ENCODE measurements at regions not wholly inside any gene's neighbourhood (a gene's known extent, or its start where the extent isn't known, plus 50 kb on each side); places are given as distances from the start of the nearest gene placed in this dataset.

DNA sequence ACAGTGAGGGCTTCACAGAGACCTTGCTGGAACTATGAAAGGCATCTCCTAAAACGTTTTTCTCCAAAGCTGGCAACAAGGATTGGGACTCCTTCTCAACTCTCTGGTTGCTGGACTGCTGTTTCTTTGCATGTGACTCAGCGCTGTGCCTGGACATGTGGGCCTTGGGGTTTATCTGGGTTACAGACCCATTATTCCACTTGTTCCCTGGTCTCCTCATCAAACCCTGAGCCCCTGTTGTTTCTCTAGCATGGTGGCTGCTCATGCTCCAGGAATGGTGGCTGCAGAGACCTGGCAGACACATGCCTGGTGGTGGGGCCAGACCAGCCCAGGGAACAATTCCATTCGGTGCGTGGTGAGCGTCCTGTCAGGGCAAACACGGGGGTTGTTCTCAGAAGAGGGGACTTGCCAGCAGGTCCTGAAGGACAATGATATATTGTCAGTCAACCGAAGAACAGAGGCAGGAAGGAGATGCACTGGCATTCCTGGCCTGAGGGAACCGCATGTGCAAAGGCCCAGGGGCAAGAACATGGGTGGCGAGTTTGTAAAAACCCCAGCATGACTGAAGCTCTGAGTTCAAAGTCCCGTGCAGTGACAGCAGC, 320.1 kb upstream of the RTL1 start:
- H2AFZ ChIP-seq (ENCODE audit: low read depth, low read length), result no peak overlapping the region
- H3K4me3 ChIP-seq (ENCODE audit: low read length), result no peak overlapping the region
- H3K79me2 ChIP-seq (ENCODE audit: low read length), result no peaks in the 10 kb centered on the region
- TF ChIP-seq, protein P1, sequence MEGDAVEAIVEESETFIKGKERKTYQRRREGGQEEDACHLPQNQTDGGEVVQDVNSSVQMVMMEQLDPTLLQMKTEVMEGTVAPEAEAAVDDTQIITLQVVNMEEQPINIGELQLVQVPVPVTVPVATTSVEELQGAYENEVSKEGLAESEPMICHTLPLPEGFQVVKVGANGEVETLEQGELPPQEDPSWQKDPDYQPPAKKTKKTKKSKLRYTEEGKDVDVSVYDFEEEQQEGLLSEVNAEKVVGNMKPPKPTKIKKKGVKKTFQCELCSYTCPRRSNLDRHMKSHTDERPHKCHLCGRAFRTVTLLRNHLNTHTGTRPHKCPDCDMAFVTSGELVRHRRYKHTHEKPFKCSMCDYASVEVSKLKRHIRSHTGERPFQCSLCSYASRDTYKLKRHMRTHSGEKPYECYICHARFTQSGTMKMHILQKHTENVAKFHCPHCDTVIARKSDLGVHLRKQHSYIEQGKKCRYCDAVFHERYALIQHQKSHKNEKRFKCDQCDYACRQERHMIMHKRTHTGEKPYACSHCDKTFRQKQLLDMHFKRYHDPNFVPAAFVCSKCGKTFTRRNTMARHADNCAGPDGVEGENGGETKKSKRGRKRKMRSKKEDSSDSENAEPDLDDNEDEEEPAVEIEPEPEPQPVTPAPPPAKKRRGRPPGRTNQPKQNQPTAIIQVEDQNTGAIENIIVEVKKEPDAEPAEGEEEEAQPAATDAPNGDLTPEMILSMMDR (IDR thresholded peaks at IDR 0.05; ENCODE audit: low read depth, low read length), result no peak
- no peak for TF ChIP-seq EZH2phosphoT487 (IDR thresholded peaks at IDR 0.05; ENCODE audit: low read depth)
- H4K20me1 ChIP-seq (ENCODE audit: insufficient read depth, low read length), result no peaks in the 10 kb centered on the region
- H3K9me3 ChIP-seq (ENCODE audit: insufficient read depth, low read length), result no peaks in the 10 kb centered on the region
- H3K9ac ChIP-seq (ENCODE audit: low read length), result no peak overlapping the region
- no peak overlapping the region for H3K4me2 ChIP-seq (ENCODE audit: low read length)
- H3K27ac ChIP-seq (ENCODE audit: low read length), result no peak overlapping the region
- H3K36me3 ChIP-seq (replicated peaks; ENCODE audit: low read depth, low read length), result no peaks in the 10 kb centered on the region
- H3K4me1 ChIP-seq (ENCODE audit: low read length), result no peaks in the 10 kb centered on the region
- H3K27me3 ChIP-seq (ENCODE audit: low read depth, low read length), result no peaks in the 10 kb centered on the region

DNA sequence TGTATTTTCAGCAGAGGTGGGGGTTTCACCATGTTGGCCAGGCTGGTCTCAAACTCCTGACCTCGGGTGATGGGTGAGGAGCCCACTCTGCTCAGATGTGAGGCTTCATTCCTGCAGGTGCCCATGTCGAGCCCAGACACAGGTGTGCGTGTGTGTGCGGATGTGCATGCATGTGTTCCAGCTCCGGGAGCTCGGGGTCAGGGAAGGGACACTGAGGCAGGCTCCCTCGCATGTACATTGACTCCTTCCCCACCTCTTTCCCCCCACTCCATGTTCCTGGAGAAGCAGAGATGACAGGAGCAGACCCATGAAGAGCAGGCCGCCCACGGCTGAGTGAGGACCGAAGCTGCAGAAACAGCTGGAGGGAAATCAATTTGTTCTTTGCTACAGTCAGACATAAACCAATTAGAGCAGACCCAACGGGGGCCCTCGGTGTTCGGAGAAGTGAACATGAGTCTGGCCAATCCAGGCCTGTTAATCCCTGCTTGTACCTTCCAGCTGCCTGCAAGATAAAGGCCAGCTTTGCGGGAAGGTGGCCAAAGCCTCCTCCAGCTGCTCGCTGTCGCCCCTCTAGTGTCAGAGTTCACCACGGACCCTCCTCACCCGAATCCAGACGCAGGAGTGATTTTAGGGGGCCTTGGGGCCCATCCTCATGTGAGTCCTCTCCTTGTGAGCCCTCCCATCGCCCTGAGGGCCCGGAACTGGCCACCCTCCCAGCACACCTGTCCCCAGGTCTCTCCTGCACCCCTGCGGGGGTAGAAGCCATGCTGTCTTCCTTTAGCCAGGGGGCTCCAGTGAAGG, 321.0 kb upstream of the RTL1 start:
- H3K4me2 ChIP-seq (ENCODE audit: low read length), result no peak overlapping the region
- no peaks in the 10 kb centered on the region for H3K4me1 ChIP-seq (ENCODE audit: low read length)
- H3K4me3 ChIP-seq (ENCODE audit: low read length), result no peak overlapping the region
- no peak overlapping the region for H3K27ac ChIP-seq (ENCODE audit: low read length)
- H3K79me2 ChIP-seq (ENCODE audit: low read length), result no peaks in the 10 kb centered on the region
- no peaks in the 10 kb centered on the region for H4K20me1 ChIP-seq (ENCODE audit: insufficient read depth, low read length)
- H2AFZ ChIP-seq (ENCODE audit: low read depth, low read length), result no peak overlapping the region
- TF ChIP-seq, protein P1 (IDR thresholded peaks at IDR 0.05; ENCODE audit: low read depth, low read length), result no peak
- no peak for TF ChIP-seq EZH2phosphoT487 (IDR thresholded peaks at IDR 0.05; ENCODE audit: low read depth)
- no peaks in the 10 kb centered on the region for H3K27me3 ChIP-seq (ENCODE audit: low read depth, low read length)
- H3K36me3 ChIP-seq (replicated peaks; ENCODE audit: low read depth, low read length), result no peaks in the 10 kb centered on the region
- no peak overlapping the region for H3K9ac ChIP-seq (ENCODE audit: low read length)
- H3K9me3 ChIP-seq (ENCODE audit: insufficient read depth, low read length), result no peaks in the 10 kb centered on the region

- TF ChIP-seq, protein P1 (IDR thresholded peaks at IDR 0.05; ENCODE audit: low read depth, low read length), result no peak
- no peak for TF ChIP-seq EZH2phosphoT487 (IDR thresholded peaks at IDR 0.05; ENCODE audit: low read depth)
- no peak overlapping the region for H3K27ac ChIP-seq (ENCODE audit: low read length)
- no peak overlapping the region for H2AFZ ChIP-seq (ENCODE audit: low read depth, low read length)
- H4K20me1 ChIP-seq (ENCODE audit: insufficient read depth, low read length), result no peaks in the 10 kb centered on the region
- no peaks in the 10 kb centered on the region for H3K4me1 ChIP-seq (ENCODE audit: low read length)
- no peaks in the 10 kb centered on the region for H3K36me3 ChIP-seq (replicated peaks; ENCODE audit: low read depth, low read length)
- H3K9me3 ChIP-seq (ENCODE audit: insufficient read depth, low read length), result no peaks in the 10 kb centered on the region
- no peak overlapping the region for H3K4me3 ChIP-seq (ENCODE audit: low read length)
- H3K79me2 ChIP-seq (ENCODE audit: low read length), result no peaks in the 10 kb centered on the region
- no peak overlapping the region for H3K4me2 ChIP-seq (ENCODE audit: low read length)
- H3K9ac ChIP-seq (ENCODE audit: low read length), result no peak overlapping the region
- no peaks in the 10 kb centered on the region for H3K27me3 ChIP-seq (ENCODE audit: low read depth, low read length)
Measured at GRCh38 chr14:101225157-101226152, 321.9 kb upstream of the RTL1 start.

DNA sequence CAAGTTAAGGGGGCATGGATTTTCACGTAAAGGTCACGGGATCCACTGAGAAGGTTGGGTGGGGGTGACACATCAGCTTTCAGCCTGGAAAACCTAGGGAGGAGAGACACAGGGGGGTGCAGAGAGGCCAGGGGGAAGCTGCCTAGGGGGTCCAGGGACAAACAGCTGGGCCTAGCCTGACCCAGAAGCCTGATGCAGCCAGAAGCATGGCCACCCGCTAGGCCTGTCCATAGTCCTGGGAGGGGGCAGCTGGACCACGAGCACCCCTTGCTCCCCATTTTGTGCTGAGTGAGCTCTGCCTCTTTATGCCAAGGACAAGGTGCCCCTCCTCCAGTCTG, 322.7 kb upstream of the RTL1 start:
- Histone ChIP-seq H3K4me2 (ENCODE audit: low read length) (no peak overlapping the region), H3K27me3 (ENCODE audit: low read depth, low read length) (no peaks in the 10 kb centered on the region)

More for the DNA sequence above, 322.7 kb upstream of the RTL1 start:
- H3K4me1 ChIP-seq (ENCODE audit: low read length), result no peaks in the 10 kb centered on the region
- H2AFZ ChIP-seq (ENCODE audit: low read depth, low read length), result no peak overlapping the region
- H3K27ac ChIP-seq (ENCODE audit: low read length), result no peak overlapping the region
- no peak overlapping the region for H3K4me3 ChIP-seq (ENCODE audit: low read length)
- no peaks in the 10 kb centered on the region for H3K9me3 ChIP-seq (ENCODE audit: insufficient read depth, low read length)
- no peak for TF ChIP-seq EZH2phosphoT487 (IDR thresholded peaks at IDR 0.05; ENCODE audit: low read depth)
- TF ChIP-seq, protein P1 (IDR thresholded peaks at IDR 0.05; ENCODE audit: low read depth, low read length), result no peak
- no peaks in the 10 kb centered on the region for H3K36me3 ChIP-seq (replicated peaks; ENCODE audit: low read depth, low read length)
- no peaks in the 10 kb centered on the region for H3K79me2 ChIP-seq (ENCODE audit: low read length)
- H3K9ac ChIP-seq (ENCODE audit: low read length), result no peak overlapping the region
- H4K20me1 ChIP-seq (ENCODE audit: insufficient read depth, low read length), result no peaks in the 10 kb centered on the region

Measured in OCI-LY3 (cell line).